SK-MEL-5 (cell line): ENCODE measurements at regions not wholly inside any gene's neighbourhood (a gene's known extent, or its start where the extent isn't known, plus 50 kb on each side); places are given as distances from the start of the nearest gene placed in this dataset.
"Not testable (repeated sequence)": the region's sequence is repeated elsewhere in the genome, so short reads cannot be mapped to it uniquely, and the experiment has no call there.

Source experiments
- DNase-seq: peaks from one replicate; pipeline ENCODE4 v3.0.0-alpha.2; 2016; ENCODE audit warnings: low read depth, low spot score
- in situ Hi-C: cut with HindIII; loops from 2 replicates; pipeline ENCODE4 v1.10.0; 2016; ENCODE audit warnings: low sequenced_read_pairs, high pct_unique_total_duplicates, low pct_unique_long_range_greater_than_20kb

DNA sequence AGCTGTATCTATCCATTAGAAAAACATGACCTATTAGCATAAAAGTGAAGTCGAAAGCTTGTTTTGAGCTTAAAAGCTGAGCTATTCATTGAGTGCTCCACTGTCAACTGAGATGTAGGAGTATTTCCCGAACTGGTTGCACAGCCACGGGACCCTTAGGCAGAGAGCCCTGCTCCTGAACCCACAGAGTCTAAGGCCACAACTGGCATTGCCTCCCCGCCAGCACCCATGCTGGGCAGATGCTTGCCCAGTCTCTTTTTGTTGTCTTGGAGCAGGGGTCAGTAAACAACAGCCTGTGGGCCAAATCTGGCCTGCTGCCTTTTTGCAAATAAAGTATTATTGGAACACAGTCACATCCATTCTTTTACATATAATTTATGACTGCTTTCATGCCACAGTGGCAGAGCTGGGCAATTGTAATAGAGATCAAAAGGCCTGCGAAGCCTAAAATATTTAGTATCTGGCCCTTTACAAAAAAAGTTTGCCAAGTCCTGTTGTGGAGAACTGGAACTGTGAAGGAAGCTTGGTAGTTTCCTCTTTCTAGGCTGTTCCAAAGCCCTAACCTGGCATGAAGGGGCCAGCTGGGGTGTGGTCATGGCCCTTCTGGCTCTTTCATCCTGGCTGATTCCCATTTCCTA, 58.4 kb upstream of the WAPL start:
- in situ Hi-C loops = no loop called here
- DNase-seq = no peak

DNA sequence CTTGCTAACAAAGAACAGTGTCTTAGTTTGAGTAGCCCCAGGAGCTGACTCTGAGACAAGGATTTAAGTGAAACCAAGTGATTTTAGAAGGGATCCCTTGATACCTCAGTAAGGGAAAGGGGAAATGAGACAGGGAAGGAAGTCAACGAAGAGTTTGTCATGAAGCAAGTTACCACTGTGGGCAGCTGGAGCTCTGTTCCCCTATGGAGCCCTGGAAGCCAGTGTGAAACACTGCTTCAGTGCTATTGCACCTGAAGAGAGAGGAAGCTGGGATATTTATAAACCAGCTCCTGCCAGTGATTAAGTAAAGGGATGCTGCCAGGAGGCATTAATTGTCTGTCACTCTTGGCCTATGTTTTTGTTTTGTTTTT, 58.9 kb upstream of the WAPL start:
- peak; percentile 41 for DNase-seq
- in situ Hi-C loops = no loop called here

DNA sequence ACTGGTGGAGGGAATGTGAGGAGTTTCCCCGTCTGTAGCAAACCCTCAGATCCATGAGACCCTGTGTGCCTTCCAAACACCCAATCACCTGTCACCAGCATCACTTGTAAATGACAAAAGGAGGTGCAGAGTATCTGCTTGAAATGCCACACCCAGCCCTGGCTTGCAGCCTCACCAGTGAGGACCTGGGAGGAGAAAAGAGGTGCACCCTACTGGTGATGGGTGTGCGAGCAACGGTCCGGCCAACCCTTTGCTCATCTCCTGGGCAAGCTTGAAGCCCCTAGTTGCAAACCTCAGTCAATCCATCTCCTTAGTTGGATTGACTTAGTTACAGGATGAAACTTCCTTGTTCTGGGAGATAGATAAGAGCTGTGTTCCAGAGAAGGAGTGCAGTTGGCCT, 62.4 kb upstream of the WAPL start:
- in situ Hi-C loops = no loop called here
- DNase-seq = no peak

DNA sequence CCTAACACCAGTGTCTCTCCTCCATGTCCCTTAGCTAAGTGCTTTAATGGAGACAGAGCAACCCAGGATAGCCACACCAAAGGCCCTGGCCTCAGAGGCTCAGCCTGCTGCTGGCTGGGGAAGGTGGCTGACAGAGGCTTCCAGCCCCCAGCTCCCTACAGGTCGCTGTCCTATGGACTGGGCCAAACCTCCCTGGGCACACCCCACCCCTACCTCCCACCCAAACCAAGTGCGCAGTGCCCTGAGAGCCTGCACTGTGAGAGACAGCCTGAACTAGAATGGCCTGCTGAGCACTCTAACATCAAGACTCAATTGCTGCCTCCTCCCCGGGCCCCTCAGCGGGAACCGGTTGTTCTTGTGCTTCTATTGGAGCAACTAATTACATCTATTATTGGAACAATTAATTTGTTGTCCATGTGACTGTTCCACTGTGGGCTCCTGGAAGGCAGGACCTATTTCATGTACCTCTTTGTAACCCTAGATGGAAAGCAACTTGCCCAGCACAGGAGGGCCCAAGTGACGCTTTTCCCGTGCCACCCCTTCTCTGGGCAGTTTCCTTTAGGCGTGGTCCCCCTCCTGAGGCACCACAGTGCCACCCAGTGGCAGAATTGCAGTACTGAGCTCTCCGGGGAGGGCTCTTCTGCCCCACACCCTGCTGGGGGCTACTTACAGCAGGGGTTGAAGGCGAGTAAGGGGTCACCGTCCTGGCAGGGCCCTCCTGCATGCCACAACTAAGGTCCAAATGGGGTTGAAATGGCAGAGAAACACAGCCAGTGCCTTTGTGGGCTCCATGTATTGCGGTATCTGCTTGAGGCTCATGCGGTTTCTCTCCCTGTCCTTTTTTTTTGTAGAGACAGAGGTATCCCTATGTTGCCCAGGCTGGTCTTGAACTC, 63.7 kb upstream of the WAPL start:
- in situ Hi-C loops = no loop called here
- peak; percentile 74 for DNase-seq

DNA sequence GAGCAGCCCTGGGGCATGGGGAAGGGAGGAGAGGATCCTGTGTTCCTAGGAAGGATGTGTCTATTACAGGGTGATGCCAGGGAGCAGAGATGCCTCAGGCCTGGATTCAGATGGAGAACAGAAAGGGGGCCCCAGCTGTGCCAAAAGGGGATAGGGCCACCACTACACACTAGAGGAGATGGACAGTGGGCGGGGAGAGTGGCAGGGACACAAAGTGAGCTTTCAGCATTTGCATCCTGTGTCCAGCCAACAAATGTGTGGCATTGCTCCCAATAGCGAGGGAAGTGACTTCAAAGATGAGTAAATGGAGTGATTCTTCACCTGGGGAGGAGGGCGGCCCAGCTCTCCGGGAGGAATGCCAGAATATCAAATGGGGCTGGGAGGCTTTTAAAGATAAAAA, 64.9 kb upstream of the WAPL start:
- no peak for DNase-seq
- in situ Hi-C loops = no loop called here

DNA sequence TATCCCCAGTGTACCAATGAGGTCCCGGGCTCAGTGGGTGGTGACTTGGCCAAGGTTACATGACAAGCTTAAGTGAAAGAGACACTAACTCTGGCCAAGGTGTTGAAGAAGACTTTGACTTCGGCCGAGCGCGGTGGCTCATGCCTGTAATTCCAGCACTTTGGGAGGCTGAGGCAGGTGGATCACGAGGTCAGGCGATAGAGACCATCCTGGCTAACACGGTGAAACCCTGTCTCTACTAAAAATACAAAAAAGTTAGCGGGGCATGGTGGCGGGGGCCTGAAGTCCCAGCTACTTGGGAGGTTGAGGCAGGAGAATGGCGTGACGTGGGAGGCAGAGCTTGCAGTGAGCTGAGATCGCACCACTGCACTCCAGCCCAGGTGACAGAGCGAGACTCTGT, 65.6 kb upstream of the OPN4 start:
- in situ Hi-C loops, DNase-seq: not testable (repeated sequence)

DNA sequence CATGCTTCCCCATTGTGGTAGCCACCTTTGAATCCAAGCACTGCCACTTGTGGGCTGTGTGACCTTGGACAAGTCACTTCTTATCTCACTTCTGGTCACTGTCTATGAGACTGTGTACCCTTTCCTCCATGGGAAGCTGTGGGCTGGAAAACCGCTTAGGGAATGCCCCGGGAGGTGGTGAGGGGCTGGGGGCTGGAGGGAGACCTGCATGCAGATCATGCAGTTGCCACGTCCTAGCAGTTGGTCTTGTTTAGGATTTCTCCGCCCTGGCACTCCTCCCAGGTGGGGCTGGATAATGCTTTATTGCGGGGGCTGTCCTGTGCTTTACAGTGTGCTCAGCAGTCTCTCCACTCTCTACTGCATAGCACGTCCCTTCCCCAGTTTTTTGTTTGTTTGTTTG, 62.9 kb upstream of the OPN4 start:
- DNase-seq = no peak
- in situ Hi-C loops = no loop called here

DNA sequence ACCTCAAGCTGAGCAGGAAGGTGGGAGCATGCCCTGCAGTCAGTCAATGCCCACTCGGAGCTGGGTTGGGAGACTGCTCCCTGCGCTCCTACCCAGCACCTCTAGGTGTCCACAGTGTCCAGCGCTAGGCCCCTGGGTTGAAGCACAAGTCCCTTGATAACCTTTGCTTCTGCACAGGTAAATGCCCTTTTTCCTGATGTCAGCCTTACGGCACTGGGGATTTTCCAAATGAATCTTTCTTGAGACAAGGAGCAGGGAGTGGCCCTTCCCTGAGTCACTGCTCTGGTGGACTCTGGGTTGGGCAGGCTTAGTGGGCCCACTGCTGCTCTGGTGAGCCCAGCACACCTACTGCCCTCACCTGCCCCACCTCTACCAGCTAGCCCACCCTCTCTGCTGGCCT, 61.9 kb upstream of the OPN4 start:
- in situ Hi-C loops = no loop called here

DNA sequence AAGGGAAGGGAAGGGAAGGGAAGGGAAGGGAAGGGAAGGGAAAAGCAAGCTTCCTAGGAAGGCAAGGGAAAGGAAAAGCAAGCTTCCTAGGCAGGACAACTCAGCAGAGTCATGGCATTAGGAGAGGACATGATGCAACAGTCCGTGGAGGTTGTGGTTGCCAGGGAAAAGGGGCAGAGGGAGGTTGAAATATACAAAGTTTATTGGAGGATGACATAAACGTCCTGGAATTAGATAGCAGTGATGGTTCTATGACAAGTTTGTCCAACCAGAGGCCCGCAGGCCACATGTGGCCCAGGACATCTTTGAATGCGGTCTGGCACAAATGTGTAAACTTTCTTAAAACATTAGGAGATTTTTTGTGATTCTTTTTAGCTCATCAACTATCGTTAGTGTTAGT, 59.8 kb upstream of the OPN4 start:
- peak; percentile 38 for DNase-seq
- in situ Hi-C loops = no loop called here

More for the DNA sequence above, 61.9 kb upstream of the OPN4 start:
- DNase-seq = peak; percentile 9

DNA sequence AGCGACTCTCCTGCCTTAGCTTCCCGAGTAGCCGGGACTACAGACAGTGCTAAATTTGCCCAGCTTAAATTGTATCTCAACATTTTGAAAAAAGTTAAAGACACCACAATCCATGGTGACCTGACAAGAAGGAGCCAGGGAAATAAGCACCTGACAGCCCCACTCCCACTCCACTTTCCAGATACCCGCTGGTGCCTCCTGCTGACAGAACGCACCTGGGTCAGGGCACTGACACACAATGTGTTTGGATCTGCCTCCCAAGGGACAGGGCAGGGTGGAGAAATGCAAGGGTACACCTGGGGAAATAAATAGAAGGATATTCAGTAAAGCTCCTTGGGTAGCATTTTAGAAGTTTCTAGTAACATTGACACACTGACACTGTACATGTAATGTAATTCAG, 58.9 kb upstream of the OPN4 start:
- in situ Hi-C loops = no loop called here
- no peak for DNase-seq

DNA sequence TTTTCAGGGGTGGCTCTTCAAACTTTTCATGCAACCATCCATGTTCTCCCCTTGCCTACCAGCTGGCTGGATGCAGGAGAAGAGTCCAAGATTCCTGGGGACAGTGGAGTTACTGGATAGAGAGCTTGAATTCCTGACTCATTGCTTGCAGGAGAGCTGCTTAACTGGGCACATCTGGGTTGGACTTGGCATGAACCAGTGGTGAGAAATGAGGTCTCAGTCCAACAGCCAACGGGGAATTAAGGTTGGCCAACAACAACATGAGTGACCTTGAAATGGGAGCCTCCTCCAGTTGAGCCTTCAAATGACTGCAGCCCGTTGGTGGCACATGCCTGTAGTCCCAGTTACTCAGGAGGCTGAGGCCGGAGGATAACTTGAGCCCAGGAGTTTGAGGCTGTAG, 58.1 kb upstream of the OPN4 start:
- DNase-seq = no peak
- in situ Hi-C loops = no loop called here

DNA sequence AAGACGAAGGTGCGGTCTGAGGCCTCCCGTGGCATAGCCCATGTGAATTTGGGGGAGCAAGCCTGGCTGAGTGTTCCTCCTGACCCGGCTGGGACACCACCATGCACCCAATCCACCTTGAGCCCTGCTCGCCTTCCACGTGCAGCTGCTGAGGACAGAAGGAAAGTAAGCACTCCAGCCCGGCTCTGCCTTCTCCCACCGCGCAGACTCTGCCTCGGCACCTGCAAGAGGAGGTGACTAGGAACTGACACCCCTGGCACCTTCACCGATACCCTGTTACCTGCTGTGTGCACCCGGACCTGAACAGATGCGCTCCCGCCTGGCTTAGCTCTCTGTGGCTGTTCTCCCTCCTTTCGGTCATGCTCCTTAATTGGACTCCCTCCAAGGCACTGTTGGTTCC, 57.0 kb upstream of the OPN4 start:
- in situ Hi-C loops = no loop called here
- DNase-seq = no peak

DNA sequence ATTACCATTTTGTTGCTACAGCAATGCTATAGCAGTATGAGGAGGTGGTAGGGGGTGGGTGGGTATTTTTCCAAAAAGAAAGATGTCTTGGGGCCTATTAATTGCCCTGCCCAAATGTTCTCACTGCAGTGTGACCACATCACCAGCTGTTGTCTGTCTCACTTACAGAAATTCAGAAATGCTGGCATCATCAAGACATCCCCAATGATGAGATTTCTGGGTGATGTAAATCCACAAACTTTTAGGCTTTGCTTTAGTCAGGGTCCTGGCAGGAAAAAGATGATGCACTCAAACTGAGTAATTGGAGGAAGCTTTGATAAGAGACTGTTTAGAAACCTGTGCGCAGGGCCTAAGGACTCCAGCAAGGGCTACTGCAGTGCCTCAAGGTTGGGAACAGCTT, 56.2 kb upstream of the OPN4 start:
- no peak for DNase-seq
- in situ Hi-C loops = no loop called here

DNA sequence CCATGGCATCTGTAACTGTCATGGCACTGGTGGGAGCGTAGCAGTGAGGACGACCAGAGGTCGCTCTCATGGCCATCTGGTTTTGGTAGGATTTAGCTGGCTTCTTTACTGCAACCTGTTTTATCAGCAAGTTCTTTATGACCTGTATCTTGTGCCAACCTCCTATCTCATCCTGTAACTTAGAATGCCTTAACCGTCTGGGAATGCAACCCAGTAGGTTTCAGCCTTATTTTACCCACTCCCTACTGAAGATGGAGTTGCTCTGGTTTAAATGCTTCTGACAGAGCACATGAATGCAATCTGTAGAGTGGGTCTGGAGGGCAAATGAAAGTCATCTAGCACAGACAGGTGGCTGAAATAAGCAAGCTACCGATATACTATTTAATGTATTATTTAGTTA, 55.3 kb upstream of the OPN4 start:
- no peak for DNase-seq
- in situ Hi-C loops = no loop called here

DNA sequence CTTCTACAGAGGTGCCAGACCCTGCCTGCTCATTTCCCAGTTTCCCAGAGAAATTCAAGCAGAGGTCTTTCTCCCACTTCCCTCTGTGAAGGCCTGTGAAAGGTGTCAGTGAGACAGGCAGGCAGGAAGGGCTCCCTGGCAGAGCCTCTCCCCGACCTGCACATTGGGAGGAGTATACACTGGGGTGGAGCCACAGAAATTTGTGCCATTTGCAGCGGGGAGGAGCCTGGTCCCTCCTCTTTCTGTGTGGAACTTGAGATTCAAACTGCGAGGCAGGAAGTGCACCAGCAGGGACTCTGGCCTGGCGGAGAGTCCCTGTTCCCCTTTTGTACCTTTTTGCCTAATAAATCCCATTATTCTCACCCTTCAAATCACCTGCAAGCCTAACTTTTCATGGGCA, 54.6 kb upstream of the OPN4 start:
- DNase-seq = peak; percentile 14
- in situ Hi-C loops = no loop called here

DNA sequence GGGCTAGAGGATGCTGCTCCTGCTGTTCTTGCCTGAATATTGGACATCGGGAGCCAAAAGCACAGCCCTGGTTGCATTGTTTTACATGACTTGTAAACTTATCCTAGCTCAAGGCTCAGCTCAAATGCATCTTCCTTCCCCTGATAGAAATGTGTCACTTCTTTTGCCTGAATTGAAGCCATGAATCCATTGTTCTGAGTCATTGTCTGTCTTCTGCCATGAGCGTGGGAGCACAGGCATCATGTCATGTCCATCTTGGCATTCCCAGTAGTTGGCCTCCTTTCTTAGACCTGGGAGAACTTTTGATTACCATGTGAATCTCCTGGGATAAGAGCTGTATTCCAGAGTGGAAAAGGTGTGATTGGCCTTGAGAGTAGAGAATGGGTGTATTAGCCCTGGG, 54.1 kb upstream of the OPN4 start:
- DNase-seq = no peak
- in situ Hi-C loops = no loop called here

DNA sequence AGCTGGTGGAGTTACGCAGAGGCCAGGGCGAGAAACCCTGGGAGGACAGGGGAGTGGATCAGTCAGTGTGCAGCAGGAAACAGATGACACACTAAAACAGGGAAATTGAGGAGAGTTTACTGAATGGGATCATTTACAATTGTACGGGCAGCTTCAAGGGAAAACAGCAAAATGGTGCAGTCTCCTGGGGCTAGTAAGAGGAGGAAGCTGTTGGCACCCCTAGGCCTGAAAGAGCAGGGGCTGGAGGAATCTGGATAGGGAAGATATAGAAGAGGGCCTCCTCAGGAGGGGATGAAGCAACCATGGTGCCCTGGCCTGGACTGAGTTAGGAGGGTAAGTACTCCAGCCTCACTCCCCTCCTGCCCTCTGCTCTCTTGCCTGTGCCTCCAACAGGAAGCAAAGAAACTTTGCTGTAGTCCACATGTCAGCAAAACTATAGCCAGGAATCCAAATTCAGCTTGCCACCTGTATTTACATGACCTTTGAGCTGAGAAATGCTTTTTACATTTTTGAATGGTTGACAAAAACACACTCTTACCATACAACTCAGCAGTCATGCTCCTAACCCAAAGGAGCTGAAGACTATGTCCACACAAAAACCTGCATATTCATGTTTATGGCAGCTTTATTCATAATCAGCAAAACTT, 52.3 kb upstream of the OPN4 start:
- in situ Hi-C loops = no loop called here
- peak; percentile 65 for DNase-seq

DNA sequence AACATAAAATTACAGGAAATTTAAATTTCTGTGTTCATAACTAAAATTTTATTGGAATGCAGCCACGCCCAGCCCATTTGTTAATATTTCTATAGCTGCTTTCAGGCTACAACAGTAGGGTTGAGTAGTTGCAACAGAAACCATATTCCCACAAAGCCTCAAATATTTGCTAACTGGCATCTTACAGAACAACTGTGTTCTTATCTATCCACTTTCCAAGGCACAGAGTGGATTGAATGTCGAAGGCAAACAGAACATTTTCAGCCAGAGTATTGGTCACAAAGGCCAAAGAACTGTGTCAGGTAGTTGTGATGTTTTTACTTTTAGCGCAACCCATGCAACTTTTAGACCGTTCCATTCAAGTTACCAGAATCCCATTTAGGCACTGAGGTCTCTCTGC, 51.1 kb upstream of the OPN4 start:
- in situ Hi-C loops = no loop called here
- DNase-seq = peak; percentile 25
